HG02623 (cell line): ENCODE measurements at regions not wholly inside any gene's neighbourhood (a gene's known extent, or its start where the extent isn't known, plus 50 kb on each side); places are given as distances from the start of the nearest gene placed in this dataset.

ENCODE experiments used
- ATAC-seq: cut with Tn5 transposase; IDR thresholded peaks from one replicate; pipeline ENCODE4 v1.9.1; 2021; ENCODE audit warnings: moderate library complexity; ENCODE audit not compliant: unreplicated experiment

DNA sequence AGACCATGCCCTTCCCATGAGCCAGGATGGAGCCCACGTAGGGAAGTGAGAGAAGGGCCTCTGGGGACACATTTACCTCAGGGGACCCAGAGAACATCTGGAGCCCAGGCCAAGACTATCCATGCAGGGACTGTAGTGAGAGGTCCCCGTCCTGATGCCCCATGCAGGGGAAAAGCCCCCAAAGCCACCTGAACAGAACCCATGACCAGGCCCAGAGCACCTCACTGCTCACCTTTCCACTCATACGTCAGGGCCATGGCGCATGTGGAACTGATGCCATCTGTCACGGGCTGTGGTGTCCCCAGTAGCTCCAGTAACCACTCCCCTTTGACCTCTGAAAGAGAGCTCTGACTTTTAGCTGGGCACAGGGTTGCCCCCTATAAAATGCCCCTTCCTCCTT is 106.5 kb upstream of the TEX51 start:
- no peak for ATAC-seq

DNA sequence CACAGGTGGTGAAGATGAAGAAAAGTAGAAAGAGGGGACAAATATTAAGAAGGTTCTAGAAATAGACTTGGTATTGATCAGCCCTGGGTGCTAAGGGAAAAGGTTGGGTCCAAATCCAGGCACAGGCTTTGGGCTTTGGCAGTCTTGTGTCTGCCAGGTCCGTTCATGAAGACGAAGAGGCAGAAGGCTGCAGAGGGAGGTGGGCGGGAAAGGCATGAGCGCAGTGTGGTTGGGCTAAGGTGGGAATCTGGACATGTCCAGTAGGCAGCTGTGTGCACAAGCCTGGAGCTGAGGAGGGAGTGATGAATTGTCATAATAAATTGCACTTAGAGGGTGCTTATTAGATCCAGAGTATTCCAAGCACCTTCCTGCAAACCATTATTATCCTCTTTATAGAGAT is 105.7 kb upstream of the TEX51 start:
- no peak for ATAC-seq

DNA sequence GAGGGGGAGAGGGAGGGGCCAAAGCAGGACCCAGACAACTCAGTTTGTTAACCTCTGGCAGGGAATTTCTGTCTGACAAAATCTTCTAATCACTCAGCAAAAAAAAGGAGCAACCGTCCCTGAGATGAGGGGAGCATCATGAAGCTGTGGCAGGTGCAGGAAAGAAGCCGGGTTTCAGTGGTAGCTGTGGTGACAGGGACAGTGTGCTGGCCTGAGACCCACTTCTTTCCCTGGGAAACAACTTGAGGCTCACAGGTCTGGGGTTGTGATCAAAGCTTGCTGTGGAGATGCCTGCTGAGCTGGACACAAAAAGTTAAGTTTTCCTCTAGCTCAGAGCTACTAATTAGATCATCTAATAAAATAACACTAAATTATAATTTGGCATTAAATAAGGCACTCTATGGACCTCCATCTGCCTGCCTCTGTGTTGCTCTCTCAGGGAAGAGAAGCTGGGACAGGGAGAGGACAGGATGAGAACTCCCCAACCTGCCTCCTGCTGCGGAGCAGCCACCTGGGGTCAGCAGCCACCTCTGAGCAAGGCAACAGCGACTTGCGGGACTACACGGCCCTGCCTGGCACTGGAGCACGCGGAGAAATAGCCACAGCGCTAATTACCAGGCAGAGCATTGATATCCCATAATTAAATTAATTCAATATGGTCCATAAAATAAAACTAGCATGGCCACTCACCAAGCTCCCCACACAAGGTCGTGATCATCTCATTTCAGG is 104.6 kb upstream of the TEX51 start:
- ATAC-seq = no peak

DNA sequence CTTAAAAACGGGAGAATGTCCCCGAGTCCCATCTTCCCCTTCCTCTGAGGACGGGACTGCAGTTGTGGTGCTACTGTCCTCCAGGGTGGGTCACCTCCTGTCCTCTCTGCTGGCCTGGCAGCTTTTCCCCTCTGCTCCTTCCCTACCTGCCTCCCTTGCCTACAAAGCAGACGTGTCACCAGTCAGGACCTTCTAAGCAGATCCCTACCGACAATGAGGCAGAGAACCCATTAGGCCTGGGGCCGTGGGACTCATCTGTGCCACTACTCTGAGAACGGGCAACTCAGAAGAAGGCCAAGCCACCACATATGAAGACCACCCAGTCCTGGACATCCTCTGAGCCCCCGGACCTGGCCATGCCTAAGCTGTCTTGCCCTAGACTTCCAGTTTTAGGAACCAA is 103.0 kb upstream of the TEX51 start:
- no peak for ATAC-seq

DNA sequence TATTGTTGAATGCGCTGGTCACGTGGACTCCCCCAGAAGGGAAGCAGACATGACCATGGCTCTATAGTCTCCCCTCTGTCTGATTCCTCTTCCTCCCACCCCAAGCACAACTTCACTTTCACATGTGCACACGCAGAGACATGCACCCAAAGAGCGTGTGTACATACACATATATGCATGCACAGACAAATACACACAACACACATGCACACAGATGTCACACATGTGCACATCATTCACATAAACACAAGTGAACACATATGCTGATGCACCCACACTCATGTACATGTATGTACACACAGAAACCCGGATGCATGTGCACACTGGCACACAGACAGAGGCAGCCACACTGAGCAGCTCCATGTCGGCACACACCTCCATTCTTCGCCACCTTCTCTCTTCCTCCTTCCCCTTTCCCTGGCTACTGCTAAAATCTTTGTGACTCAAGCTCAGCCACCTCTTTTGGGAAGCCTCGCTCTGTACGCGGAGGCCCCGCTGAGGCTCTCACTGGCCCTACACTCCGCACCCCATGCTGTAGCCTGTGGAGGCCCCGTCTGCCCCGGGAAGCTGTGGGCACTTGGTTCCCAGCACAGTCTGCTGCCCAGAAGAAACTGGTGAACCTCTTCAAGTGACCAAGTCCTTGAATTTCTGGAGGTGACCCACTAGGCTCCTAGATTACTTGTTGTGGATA is 101.6 kb upstream of the TEX51 start:
- no peak for ATAC-seq

DNA sequence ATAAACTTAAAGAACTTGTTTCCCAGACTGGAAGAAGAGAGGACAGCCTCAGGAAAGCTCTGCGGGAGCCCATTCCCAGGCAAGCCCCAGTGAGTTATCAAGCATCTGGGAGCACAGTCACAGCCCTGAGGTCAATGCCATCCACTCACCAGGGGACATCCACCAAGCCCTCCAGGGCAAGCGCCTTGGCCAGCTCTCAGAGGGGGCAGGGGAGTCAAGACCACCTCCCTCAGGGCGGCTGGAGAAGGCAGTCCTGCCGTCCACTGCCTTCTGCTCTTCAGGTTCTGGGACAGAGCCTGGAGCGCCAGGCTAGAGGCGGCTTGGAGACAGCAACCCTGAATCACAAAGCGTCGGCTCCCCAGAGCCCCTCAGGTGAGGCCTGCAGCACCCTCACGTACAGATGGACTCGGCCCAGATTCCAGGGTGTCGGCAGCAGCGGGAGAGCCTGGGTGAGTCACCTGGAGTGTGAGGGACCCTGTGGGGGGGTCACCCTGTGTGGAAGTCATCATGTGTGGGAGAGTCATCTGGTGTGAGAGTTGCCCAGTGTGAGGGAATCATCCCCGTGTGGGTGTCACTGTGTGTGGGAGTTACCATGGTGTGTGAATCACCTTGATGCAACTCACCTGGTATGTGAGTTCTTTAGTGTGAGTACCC is 100.9 kb upstream of the TEX51 start:
- ATAC-seq = no peak

DNA sequence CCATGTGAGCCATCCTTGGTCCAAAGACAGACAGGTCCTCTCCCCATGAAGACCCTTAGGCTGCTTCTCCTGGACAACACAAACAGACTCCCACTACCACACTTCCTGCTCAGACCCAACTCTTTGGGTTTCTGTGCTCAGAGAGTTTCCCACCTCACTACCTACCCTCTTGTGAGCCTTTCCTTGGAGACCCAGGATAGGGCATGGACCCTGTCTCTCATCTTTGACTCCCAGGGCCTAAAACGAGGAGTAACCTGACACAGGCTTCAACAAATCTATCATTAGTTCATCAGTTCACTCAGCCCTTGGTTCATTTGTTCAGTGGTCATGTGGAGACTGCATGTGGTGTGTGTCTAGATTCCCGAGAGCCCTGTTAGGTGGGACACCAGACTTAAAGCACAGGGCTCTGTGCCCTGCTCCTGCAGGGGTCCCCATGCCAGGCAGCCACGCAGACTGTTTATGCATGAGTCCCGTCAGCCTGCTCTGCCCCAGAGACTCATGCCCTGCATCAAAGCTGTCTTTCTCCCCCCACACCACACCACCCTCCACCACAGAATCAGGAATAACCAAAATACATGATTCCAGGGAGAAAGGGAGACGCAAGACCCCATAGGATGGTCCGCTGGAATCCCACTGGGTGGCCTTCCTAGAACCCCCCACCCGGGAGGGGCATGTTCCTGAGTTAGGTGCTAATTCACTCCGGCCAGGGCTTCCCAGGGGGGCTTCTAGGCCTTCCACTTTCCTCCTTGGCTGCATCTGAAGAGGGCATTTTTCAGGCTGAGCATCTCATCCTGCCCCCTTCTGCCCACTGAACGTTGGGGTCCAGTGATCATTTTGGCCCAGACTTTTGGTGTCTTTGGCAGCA is 100.2 kb upstream of the TEX51 start:
- ATAC-seq = no peak

DNA sequence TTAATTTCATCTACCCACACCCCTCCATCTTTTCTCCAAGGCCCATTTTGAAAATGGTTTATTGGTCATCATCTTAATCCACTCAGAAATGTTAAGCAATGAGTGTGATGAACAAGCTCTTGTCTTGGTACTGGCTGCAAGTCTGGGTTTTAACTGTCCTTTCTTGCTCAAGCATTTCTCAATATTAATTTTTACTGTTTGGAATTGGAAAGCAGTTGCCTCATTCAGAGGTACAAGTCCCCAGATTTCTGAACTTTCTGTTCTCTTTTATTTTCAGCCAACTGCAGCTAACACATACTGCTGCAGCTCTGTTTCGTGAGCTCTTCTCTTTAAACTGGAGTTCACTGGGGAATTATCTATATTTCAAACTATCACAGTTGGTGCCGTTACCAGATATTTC is 99.4 kb upstream of the TEX51 start:
- no peak for ATAC-seq

DNA sequence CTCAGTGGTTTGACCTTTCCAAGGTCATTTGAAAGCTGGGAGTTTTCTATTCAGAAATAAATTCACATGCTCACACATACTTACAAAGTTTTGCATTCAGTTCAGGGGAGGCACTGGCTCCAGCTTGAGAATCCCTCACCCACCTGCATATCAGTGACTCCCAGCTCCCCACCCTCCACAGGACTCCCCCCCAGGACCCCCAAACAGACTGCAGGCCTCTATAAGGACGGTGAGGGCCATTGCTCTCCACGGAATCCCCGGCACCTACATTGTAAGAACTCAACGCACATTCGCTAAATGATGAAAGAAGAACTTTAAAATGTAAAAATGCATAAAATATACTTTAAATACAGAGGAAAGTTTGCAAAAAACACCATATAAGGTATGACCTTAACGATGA is 97.2 kb upstream of the TEX51 start:
- no peak for ATAC-seq

DNA sequence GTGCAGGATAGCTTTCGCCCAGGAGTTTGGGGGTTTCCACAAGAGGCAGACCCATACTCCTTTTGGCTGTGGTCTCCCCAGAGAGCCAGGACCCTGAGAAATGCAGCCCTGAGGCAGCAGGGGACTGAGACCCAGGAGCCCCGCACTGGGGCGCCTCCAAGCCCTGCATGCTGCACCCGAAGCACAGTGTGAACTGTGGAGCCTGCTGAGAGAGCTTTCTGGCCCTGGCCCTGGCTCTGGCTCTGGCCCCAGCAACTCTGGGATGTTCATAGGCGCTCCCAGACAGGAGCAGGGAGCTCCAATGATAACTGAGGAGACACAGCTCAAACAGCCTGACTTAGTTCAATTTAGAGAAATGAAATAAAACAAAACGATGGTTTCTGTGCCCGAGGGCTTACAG is 96.4 kb upstream of the TEX51 start:
- ATAC-seq = no peak

DNA sequence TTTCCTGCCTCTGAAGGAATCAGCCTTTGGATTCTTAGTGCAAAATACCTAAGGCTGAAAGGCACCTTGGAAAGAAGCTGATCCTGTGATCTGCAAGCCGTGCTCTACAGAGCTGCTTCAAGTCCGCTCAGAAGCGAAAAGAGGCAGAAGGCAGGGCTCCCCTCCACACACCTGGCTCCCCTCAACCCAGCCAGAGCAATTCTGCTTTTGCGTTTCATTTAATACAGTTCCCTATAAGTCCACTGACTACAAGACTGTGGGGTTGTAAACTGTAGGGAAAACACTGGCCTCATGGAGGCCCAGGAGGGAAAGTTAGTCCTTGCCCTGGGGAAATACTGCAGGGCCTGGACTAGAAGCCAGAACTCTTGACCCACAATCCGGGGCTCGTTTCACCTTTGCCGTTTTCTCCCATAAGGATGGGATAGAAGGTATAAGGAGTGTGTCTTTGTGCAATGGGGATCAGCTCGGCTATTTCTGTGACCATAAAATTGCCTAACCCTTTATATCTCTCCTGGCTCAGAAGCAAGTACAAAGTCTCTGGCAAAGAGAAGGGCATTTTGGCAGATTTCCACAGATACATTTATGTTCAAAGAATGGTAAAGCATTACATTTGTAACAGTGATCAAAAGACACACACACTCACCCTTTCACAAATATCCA is 95.8 kb upstream of the TEX51 start:
- no peak for ATAC-seq

DNA sequence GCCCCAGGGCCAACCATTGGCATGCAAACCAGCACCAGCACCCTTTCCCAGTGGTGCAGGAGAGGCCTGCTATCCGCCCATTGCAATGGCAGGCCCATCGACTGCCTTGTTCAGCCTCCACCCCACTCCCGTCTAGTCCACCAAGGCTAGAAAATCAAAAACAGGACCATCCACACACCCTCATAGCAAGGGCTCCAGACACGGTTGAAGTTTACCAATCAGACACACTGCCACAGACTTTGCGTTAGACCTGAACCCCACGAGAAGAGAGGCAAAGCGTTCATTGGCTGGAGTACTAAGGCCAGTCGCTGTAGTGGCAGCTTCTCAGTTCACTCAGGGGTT is 95.3 kb upstream of the TEX51 start:
- ATAC-seq = no peak

DNA sequence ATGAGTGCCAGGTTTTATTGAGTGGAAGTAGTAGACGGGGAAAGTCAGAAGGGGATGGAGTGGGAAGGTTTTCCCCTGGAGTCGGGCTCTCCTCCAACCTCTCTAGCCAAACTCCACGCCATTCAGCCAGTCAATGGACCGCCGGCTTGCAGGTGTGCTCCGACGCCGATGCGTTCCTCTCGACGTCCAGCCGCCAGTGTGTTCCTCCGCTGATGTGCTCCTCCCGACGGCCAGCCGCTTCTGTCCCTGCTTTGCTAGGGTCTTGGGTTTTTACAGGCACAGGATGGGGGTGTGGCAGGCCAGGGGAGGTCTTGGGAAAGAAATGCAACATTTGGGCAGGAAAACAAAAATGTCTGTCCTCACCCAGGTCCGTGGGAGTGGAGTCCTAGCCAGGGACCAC is 94.3 kb upstream of the TEX51 start:
- no peak for ATAC-seq

DNA sequence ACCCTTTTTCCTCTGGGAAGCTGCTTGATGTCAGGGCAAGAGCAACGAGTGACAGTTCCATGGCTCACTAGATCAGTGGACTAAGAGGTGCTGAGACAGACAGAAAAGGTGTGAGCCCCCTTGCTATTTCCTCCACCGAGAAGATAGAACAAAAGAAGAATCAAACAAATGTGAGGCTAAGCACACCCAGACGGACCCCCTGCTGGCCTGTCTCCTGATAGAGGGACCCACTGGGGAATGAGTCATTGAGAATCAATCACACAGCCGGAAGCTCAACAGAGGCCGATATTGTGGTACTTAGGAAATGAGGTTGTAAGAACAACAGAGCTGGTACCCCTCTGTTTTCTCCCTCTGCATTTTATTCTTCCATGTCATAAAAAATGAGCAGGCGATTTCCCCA is 89.8 kb upstream of the TEX51 start:
- ATAC-seq = no peak

DNA sequence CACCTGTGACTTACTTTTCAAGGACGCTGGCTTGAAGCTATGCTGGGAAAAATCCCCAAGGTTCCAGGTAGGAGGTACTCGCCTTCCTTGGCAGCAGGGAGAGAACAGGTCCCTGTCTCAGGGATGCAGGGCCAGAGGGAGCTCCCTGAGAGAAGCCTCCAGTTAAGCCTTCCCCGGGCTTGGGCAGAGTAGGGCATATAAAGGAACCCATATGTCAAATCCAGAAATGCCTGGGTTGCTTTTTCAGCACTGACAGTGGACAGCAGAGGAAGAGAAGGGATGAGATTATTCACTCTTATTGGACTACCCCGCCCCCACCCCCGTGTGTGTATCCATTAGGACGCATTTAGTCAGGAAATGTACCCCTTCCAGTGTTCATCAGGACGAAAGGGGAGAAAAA is 89.3 kb upstream of the TEX51 start:
- ATAC-seq = no peak

DNA sequence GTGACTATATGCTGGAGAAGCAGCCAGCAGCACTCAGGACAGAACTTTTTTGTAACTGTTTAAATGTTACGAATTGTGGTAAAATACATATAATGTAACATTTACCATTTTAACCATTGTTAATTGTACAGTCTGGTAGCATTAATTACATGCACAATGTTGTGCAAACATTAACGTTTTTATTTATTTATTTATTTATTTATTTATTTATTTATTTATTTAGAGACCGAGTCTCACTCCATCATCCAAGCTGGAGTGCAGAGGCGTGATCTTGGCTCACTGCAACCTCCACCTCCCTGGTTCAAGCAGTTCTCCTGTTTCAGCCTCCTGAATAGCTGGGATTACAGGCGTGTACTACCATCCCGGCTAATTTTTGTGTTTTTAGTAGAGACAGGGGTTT is 88.7 kb upstream of the TEX51 start:
- ATAC-seq = no peak

DNA sequence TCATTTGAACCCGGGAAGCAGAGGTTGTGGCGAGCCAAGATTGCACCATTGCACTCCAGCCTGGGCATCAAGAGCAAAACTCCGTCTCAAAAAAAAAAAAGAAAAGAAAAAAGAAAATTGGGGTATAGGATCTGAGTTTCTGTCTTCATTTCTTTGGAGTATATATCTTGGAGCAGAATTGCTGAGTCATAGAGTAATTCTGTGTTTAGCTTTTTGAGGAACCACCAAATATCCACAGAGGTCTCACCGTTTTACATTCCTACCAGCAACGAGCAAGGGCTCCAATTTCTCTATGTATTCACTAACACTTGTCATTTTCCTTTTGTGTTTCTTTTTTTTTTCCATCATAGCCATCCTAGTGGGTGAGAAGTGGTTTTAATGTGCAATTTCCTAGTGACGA is 87.6 kb upstream of the TEX51 start:
- ATAC-seq = no peak

DNA sequence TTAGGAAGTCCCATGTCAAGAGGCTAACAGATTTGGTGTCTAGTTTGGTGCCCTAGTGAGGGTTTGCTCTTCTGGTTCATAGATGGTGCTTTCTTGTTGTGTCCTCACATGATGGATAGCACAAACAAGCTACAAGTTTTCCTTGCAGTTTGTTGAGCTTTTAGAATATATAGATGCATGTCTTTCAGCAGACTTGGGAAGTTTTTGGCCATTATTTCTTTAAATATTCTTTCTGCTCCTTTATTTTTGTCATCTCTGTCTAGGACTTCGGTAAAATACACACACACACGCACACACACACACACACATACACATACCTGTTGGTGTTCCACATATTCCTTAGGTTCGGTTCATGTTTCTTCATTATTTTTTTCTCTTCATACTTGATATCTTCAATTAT is 81.5 kb upstream of the TEX51 start:
- no peak for ATAC-seq

DNA sequence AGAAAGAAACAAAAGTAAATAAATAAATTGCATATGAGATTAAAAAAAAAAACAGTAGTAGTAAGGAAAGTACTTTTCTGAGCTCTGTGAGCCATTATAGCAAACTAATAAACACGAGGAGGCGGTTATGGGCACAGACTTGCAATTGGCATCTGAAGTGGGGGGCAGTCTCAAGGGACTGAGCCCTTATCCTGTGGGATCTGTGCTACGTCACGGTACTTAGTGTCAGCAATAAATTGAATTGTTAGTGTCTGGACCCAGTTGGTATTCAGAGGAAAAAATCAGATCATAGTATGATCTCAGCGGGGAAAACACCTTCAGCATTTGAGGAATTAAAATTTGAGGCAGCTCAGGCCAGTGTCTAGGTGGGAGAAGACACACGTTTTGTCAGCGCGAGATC is 76.6 kb upstream of the TEX51 start:
- ATAC-seq = no peak

DNA sequence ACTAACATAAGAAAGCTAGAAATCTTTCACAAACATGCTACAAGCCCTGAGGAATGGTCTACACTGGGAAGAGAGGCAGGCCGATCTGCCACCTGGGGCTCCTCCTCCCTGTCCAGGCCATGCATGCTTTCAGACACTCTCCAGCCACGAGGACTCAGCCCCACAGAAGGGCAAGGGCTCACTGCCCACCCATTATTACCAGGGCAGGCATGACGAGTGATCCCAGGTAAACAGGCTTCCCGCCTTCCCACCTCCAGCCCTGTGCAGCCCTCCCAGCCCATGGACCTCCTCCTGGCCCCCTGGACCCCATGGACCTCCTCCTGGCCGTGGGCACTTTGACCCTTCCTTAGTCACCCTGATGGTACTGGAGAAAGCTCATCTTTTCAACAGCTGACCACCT is 75.8 kb upstream of the TEX51 start:
- ATAC-seq = no peak

DNA sequence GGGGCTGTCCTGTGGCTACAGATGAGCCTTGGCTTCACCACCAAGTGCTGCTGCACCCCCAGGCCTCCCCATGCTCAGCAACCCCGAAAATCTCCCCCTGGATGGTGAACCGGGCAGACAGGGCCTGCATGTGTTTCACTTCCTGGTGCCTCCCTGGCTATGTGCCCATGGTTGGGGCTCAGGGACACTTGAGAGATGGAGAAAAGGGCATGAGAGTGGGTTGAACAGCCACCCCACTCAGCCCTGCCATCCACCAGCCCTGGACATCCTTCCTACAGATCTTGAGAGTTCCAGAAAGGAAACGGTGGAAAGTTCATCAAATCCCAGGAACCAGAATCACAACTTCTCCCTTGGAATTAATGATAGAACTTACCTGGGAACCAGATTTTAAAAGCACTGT is 74.7 kb upstream of the TEX51 start:
- ATAC-seq = no peak
